AG10803 (cell line): ENCODE measurements at regions not wholly inside any gene's neighbourhood (a gene's known extent, or its start where the extent isn't known, plus 50 kb on each side); places are given as distances from the start of the nearest gene placed in this dataset.

ENCODE experiments used
- DNase-seq: peaks from one replicate; pipeline ENCODE4 v3.0.0; 2010; ENCODE audit warnings: low read depth
- H3K4me3 ChIP-seq: 2 replicates; pipeline ENCODE4 v1.5.1; 2011; ENCODE audit warnings: mild to moderate bottlenecking, low read length, control low read depth
- CTCF ChIP-seq: conservative IDR thresholded peaks from 2 replicates; pipeline ENCODE4 v1.5.1; 2011; ENCODE audit warnings: mild to moderate bottlenecking, low read length, control low read depth, inconsistent platforms

DNA sequence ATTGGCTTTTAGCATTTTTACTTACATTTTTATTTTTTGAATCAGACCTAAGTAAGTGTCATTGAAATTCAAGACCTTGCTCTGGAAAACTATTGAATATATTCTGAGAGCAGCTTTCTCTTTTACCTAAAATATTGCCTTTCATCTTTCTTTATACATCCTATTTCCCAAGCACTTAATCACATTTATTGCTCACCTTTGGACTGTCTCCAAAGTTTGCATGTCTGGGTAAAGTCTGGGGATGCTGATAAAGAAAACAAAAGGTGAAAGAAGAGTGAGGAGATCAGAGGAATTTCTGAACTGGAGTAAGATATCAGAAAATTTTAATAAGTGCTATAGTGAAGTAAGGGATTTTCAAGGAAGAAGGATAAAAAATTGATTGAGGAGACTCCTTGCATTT is 308.5 kb upstream of the AADAT start:
- no peak for DNase-seq

GRCh38 chr4:170395773-170396172 is 306.0 kb upstream of the AADAT start:
- no peak for DNase-seq
- no peak for TF ChIP-seq CTCF
- H3K4me3 ChIP-seq = no peak overlapping the region

More for the DNA sequence above, 308.5 kb upstream of the AADAT start:
- H3K4me3 ChIP-seq = no peak overlapping the region
- TF ChIP-seq CTCF = no peak

DNA sequence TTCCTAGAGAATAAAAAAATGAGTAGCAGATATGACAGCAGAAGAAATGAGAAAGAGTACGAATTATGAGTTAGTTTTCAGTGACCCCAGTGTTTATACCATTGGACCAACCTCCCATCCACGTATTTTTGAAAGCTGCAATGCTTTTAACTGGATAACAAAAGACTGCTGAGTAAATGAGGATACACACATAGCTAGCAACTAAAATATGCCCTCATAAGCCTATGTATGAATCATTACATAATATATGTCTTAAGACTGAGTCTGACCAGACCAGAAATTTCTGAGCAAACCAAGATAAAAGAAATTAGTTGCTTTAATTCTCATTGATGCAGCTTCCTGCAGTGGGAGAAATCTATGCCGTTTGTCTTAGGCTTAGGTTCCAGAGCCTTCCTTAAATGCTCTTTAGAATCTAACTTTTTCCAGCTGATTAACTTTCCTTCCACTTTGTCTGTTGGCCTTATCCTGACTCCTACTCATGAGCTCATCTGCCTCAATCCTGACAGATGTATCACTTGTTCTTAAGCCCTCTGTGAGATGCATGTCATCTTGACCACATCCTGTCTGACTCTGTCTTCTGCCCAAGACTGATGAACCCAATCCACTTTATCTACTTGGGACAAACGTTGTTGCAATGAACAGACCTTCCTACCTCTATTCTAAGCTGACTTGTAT is 301.4 kb upstream of the AADAT start:
- no peak overlapping the region for H3K4me3 ChIP-seq
- TF ChIP-seq CTCF = no peak
- peak; percentile 70 for DNase-seq

GRCh38 chr4:170389411-170389810 is 299.7 kb upstream of the AADAT start:
- no peak for DNase-seq
- H3K4me3 ChIP-seq = no peak overlapping the region
- no peak for TF ChIP-seq CTCF

- H3K4me3 ChIP-seq = no peak overlapping the region
- DNase-seq = peak; percentile 62
- TF ChIP-seq CTCF = no peak
These were observed 298.5 kb upstream of the AADAT start for GRCh38 chr4:170388255-170388654.

DNA sequence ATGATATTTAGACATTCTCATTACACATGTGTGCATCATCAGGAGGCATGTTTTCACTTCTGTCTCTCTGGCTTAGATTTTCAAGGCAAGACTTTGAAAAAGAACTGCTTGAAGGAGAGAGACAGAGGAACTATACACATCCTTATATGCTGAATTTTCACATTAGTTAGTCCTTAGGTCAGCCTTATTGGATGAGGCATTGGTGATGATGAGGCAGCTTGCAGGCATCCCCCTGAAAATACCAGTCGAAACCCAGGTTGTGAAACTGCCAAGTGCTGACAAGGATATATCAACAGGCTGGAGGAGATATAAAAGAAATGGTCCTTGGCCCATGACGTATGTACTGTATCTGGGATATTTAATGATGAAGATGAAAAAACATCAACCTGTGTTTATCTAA is 297.2 kb upstream of the AADAT start:
- no peak for TF ChIP-seq CTCF
- no peak overlapping the region for H3K4me3 ChIP-seq
- DNase-seq = peak; percentile 61

- H3K4me3 ChIP-seq = no peak overlapping the region
- DNase-seq = no peak
- TF ChIP-seq CTCF = no peak
These were observed 296.8 kb upstream of the AADAT start for GRCh38 chr4:170386511-170386910.
